ENCODE measurements at regions not wholly inside any gene's neighbourhood (a gene's known extent, or its start where the extent isn't known, plus 50 kb on each side); places are given as distances from the start of the nearest gene placed in this dataset.

DNA sequence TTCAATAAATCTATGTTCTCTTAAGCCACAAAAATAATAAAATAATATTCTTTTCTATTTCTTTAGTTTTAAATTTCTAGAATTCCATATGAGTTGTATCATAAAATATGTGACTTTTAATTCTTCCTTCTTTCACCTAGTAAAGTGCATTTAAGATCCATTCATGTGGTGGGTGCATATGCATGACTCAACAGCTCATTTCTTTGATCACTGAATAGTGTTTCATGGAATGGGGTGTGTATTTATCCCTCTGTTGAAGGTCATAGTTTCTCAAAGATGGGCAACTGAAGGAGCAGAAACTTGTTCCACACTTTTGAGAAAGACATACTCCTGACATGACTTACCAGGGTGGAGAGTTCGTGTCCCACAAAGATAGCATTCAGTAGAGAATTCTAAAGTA lies 1230.3 kb upstream of the AGA start:
- H3K27ac ChIP-seq (ENCODE audit: poor library complexity, severe bottlenecking) = no peak overlapping the region
- H3K36me3 ChIP-seq (ENCODE audit: low read depth) = no peaks in the 10 kb centered on the region
- ATAC-seq (ENCODE audit: low read depth) (peak; percentile 67; the same call in 2 of the 3 replicates), DNase-seq (ENCODE audit: low spot score) (no peak)
- no peak overlapping the region for H3K4me3 ChIP-seq (ENCODE audit: severe bottlenecking)
- no peaks in the 10 kb centered on the region for H3K4me1 ChIP-seq (ENCODE audit: insufficient read depth, poor library complexity, severe bottlenecking)
- H3K9me3 ChIP-seq (ENCODE audit: severe bottlenecking) = no peaks in the 10 kb centered on the region
- H3K27me3 ChIP-seq (ENCODE audit: insufficient read depth, poor library complexity, severe bottlenecking) = no peaks in the 10 kb centered on the region
- TF ChIP-seq, protein P1, sequence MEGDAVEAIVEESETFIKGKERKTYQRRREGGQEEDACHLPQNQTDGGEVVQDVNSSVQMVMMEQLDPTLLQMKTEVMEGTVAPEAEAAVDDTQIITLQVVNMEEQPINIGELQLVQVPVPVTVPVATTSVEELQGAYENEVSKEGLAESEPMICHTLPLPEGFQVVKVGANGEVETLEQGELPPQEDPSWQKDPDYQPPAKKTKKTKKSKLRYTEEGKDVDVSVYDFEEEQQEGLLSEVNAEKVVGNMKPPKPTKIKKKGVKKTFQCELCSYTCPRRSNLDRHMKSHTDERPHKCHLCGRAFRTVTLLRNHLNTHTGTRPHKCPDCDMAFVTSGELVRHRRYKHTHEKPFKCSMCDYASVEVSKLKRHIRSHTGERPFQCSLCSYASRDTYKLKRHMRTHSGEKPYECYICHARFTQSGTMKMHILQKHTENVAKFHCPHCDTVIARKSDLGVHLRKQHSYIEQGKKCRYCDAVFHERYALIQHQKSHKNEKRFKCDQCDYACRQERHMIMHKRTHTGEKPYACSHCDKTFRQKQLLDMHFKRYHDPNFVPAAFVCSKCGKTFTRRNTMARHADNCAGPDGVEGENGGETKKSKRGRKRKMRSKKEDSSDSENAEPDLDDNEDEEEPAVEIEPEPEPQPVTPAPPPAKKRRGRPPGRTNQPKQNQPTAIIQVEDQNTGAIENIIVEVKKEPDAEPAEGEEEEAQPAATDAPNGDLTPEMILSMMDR (IDR thresholded peaks at IDR 0.05; ENCODE audit: poor library complexity, severe bottlenecking) = no peak

DNA sequence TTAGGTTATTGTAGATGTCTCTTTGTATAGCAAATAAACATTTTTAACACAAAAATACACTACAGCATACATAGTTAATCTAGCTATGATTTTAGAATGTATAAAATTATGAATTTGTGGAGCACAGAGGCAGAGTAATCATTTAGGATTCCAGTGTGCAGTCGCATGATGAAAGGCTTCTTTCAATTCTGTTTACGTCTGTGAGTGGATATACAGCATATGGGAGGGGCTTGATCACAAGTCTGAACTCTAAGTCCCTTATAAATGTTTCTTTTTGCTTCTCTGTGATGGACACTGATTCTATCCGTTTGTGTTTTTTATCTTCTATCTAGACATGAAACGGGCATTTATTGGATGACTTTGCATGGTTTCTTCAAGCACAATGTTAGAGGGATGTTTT lies 1239.6 kb upstream of the AGA start:
- Histone ChIP-seq H3K36me3 (ENCODE audit: low read depth) (no peaks in the 10 kb centered on the region), H3K9me3 (ENCODE audit: severe bottlenecking) (no peaks in the 10 kb centered on the region), H3K4me1 (ENCODE audit: insufficient read depth, poor library complexity, severe bottlenecking) (no peaks in the 10 kb centered on the region), H3K27ac (ENCODE audit: poor library complexity, severe bottlenecking) (no peak overlapping the region), H3K27me3 (ENCODE audit: insufficient read depth, poor library complexity, severe bottlenecking) (no peaks in the 10 kb centered on the region), H3K4me3 (ENCODE audit: severe bottlenecking) (no peak overlapping the region)
- ATAC-seq (ENCODE audit: low read depth) = no peak
- TF ChIP-seq, protein P1 (IDR thresholded peaks at IDR 0.05; ENCODE audit: poor library complexity, severe bottlenecking) = no peak
- no peak for DNase-seq (ENCODE audit: low spot score)

DNA sequence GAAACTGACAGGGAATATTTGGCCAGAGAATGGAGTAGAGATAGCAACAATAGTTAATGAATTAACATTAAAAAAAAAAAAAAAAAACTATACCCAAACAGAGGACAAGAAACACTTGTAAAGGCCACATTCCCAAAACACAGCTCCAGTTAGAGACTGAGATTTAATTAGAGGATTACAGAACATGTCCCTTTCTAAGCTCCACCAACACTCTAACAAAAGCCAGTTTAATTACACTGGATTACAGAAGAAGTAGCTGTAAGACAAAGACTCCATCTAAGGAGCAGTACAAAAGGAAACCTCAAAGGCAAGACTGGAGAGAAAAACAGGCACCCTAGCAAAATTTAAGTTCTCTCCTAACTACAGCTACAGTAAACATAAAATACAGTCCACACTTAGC lies 1247.7 kb upstream of the AGA start:
- H3K4me1 ChIP-seq (ENCODE audit: insufficient read depth, poor library complexity, severe bottlenecking) = no peaks in the 10 kb centered on the region
- H3K4me3 ChIP-seq (ENCODE audit: severe bottlenecking) = no peak overlapping the region
- no peak overlapping the region for H3K27ac ChIP-seq (ENCODE audit: poor library complexity, severe bottlenecking)
- H3K9me3 ChIP-seq (ENCODE audit: severe bottlenecking) = no peaks in the 10 kb centered on the region
- TF ChIP-seq, protein P1 (IDR thresholded peaks at IDR 0.05; ENCODE audit: poor library complexity, severe bottlenecking) = no peak
- H3K27me3 ChIP-seq (ENCODE audit: insufficient read depth, poor library complexity, severe bottlenecking) = no peaks in the 10 kb centered on the region
- H3K36me3 ChIP-seq (ENCODE audit: low read depth) = no peaks in the 10 kb centered on the region
- no peak for ATAC-seq (ENCODE audit: low read depth)
- DNase-seq (ENCODE audit: low spot score) = no peak

DNA sequence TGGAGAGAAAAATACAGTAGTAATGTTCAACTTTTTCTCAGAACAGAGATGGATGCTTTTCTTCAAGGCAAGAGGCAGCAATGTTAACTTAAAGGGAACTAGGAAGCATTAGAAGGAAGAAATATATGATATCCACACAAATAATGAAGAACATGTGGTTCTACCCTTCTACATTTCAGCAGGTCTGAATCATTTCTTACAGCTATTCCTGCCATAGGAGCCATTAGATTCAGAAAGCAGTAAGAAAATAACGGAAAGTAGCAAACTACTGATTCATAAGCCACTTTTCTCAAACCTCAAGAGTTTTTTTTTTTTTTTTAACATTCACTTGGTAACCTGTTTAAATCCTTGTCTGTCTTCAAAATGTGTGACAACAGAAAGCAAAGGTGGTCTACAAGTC lies 1251.6 kb upstream of the AGA start:
- Histone ChIP-seq H3K4me1 (ENCODE audit: insufficient read depth, poor library complexity, severe bottlenecking) (no peaks in the 10 kb centered on the region), H3K27ac (ENCODE audit: poor library complexity, severe bottlenecking) (no peak overlapping the region), H3K27me3 (ENCODE audit: insufficient read depth, poor library complexity, severe bottlenecking) (no peaks in the 10 kb centered on the region), H3K36me3 (ENCODE audit: low read depth) (no peaks in the 10 kb centered on the region), H3K9me3 (ENCODE audit: severe bottlenecking) (no peaks in the 10 kb centered on the region), H3K4me3 (ENCODE audit: severe bottlenecking) (no peak overlapping the region)
- ATAC-seq (ENCODE audit: low read depth) = no peak
- no peak for DNase-seq (ENCODE audit: low spot score)
- TF ChIP-seq, protein P1 (IDR thresholded peaks at IDR 0.05; ENCODE audit: poor library complexity, severe bottlenecking) = no peak

DNA sequence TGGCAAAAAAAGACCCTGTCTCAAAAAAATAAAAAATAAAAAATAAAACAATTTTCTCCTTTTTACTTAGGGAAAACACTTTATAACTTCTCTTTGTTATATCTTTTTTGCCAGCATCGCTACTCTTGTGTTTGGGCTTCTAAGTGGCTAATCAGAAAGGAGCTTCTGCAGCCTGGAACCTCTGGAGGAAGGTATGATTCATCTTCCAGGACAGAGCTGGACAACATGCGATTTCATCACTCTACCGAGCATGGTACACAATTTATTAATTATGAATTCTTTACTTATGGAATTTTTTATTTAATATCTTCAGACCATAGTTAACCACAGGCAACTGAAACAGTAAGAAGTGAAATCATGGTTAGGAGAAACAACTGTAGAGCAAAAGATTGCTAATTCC lies 1254.3 kb upstream of the AGA start:
- TF ChIP-seq, protein P1 (IDR thresholded peaks at IDR 0.05; ENCODE audit: poor library complexity, severe bottlenecking) = no peak
- H3K4me1 ChIP-seq (ENCODE audit: insufficient read depth, poor library complexity, severe bottlenecking) = no peaks in the 10 kb centered on the region
- no peak overlapping the region for H3K27ac ChIP-seq (ENCODE audit: poor library complexity, severe bottlenecking)
- H3K36me3 ChIP-seq (ENCODE audit: low read depth) = no peaks in the 10 kb centered on the region
- DNase-seq (ENCODE audit: low spot score) (no peak), ATAC-seq (ENCODE audit: low read depth) (no peak)
- no peak overlapping the region for H3K4me3 ChIP-seq (ENCODE audit: severe bottlenecking)
- no peaks in the 10 kb centered on the region for H3K9me3 ChIP-seq (ENCODE audit: severe bottlenecking)
- H3K27me3 ChIP-seq (ENCODE audit: insufficient read depth, poor library complexity, severe bottlenecking) = no peaks in the 10 kb centered on the region

Data from RWPE2 (cell line).